Natural killer cell (primary cell): ENCODE measurements at regions not wholly inside any gene's neighbourhood (a gene's known extent, or its start where the extent isn't known, plus 50 kb on each side); places are given as distances from the start of the nearest gene placed in this dataset.

ENCODE experiments used
- ATAC-seq, 3 donors: fragments of 150-1000 bp in 2 of 3; fragments of 200-7000 bp in 1 of 3; cut with Tn5 transposase; 1 replicate in 1 of 3; 2 replicates in 2 of 3; pipeline ENCODE4 v1.10.0; 2021; ENCODE audit warnings: mild to moderate bottlenecking in 2 of 3, moderate library complexity in 2 of 3
- DNase-seq, 2 donors: peaks; one replicate each; pipeline versions ENCODE4 v3.0.0 to v3.0.0-alpha.2; 2013 to 2021; ENCODE audit warnings: mixed read lengths in 1 of 2
- H3K27ac ChIP-seq: one replicate; pipeline ENCODE4 v1.5.1; 2013; ENCODE audit warnings: mild to moderate bottlenecking, low read length
- H3K27me3 ChIP-seq: one replicate; pipeline ENCODE4 v1.6.1; 2013; ENCODE audit warnings: low read length; ENCODE audit not compliant: control insufficient read depth, insufficient read depth
- H3K36me3 ChIP-seq: one replicate; pipeline ENCODE4 v1.6.1; 2013; ENCODE audit warnings: low read length; ENCODE audit not compliant: control insufficient read depth, insufficient read depth
- H3K4me1 ChIP-seq: one replicate; pipeline ENCODE4 v1.6.1; 2013; ENCODE audit warnings: low read length; ENCODE audit not compliant: control insufficient read depth, insufficient read depth
- H3K4me3 ChIP-seq: one replicate; pipeline ENCODE4 v1.5.1; 2013; ENCODE audit warnings: low read length
- H3K9me3 ChIP-seq: one replicate; pipeline ENCODE4 v1.6.1; 2013; ENCODE audit warnings: low read length; ENCODE audit not compliant: control insufficient read depth, insufficient read depth
- H3K27ac Mint-ChIP-seq, 2 donors: one replicate each; pipeline ENCODE4 v1.8.0; 2022; ENCODE audit warnings: mild to moderate bottlenecking in 2 of 2, mixed read lengths in 2 of 2, moderate library complexity in 1 of 2
- H3K27me3 Mint-ChIP-seq, 2 donors: one replicate each; pipeline ENCODE4 v1.8.0; 2022; ENCODE audit warnings: low read depth in 2 of 2, mixed read lengths in 2 of 2
- H3K36me3 Mint-ChIP-seq: one replicate; pipeline ENCODE4 v1.8.0; 2022; ENCODE audit warnings: mixed read lengths
- H3K4me1 Mint-ChIP-seq, 2 donors: one replicate each; pipeline ENCODE4 v1.8.0; 2022; ENCODE audit warnings: mixed read lengths in 2 of 2
- H3K4me3 Mint-ChIP-seq: one replicate; pipeline ENCODE4 v1.8.0; 2022; ENCODE audit warnings: mild to moderate bottlenecking, moderate library complexity, mixed read lengths
- H3K9me3 Mint-ChIP-seq, 2 donors: one replicate each; pipeline ENCODE4 v1.8.0; 2022; ENCODE audit warnings: mixed read lengths in 2 of 2
- CTCF ChIP-seq: fragments of 200-600 bp; IDR thresholded peaks from one replicate; pipeline ENCODE4 v1.8.0; 2022; ENCODE audit warnings: antibody characterized with exemption
- WGBS: methylation state at CpG from one replicate; pipeline ENCODE4 v1.1.7; 2013; ENCODE audit warnings: missing lambda C conversion rate; ENCODE audit not compliant: insufficient coverage; 5-methylcytosine and 5-hydroxymethylcytosine counted together
- intact Hi-C: fragments of 100-400 bp; cut with micrococcal nuclease; formaldehyde crosslinking; loops from one replicate; pipeline ENCODE4 v1.14.2; 2022

DNA sequence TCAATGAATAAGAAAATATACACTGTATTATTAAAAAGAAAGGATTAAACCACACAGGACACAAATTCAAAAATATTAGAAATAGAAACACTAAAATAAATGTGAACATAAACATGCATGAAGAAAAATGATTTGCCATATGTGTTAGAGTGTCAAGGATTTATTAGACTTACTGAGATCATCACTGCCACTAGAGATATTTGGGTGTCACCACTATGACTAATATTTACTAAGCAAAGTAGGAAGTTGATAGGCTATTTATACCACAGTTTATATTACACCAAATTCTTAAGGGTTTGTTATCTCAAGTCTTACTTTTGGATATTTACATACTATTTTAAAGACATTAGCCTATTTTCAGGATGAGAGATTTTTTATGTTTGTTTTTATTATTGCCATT lies 575.0 kb upstream of the SGO1 start:
- no peak for TF ChIP-seq CTCF
- intact Hi-C loops, result no loop called here
- no peak overlapping the region for H3K27ac ChIP-seq
- no peak overlapping the region for H3K4me3 ChIP-seq
- Mint-ChIP-seq H3K27ac (no peak overlapping the region), H3K4me1 (no peaks in the 10 kb centered on the region), H3K27me3 (no peaks in the 10 kb centered on the region), H3K36me3 (peaks cover 6% of the 10 kb centered on the region), H3K4me3 (no peak overlapping the region), H3K9me3 (peaks cover 23 to 24% of the 10 kb centered on the region in 2 donors)
- ATAC-seq (no peak), DNase-seq (no peak)
- no peaks in the 10 kb centered on the region for H3K27me3 ChIP-seq
- peaks cover 3% of the 10 kb centered on the region for H3K9me3 ChIP-seq
- no peaks in the 10 kb centered on the region for H3K36me3 ChIP-seq
- H3K4me1 ChIP-seq, result no peaks in the 10 kb centered on the region

DNA sequence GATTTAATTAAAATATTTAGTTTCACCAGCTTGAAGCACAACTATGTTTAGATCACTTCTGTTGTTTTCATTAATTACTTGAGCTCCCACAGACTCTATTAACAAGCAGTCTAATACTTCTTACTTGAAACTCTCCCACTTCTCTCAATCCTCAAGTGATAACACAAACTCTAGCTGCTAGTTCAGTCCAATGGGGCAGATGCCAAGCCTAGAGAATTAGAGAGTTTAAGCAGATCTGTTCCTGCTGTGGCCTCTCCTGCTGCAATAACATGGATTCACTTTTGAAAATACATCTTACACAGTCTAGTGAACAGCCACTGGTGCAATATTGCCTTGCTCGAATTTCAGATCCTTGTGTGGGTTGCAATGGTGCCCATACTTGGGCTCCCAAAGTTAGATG lies 566.4 kb upstream of the SGO1 start:
- peaks cover 35% of the 10 kb centered on the region for H3K36me3 Mint-ChIP-seq

GRCh38 chr3:20751296-20751695 lies 565.3 kb upstream of the SGO1 start:
- H3K4me1 Mint-ChIP-seq, result no peaks in the 10 kb centered on the region
- H3K9me3 ChIP-seq, result no peaks in the 10 kb centered on the region
- no peak overlapping the region for H3K4me3 ChIP-seq
- peaks cover 33% of the 10 kb centered on the region for H3K36me3 Mint-ChIP-seq
- no peaks in the 10 kb centered on the region for H3K36me3 ChIP-seq
- no peak for TF ChIP-seq CTCF
- intact Hi-C loops, result no loop called here
- H3K27me3 Mint-ChIP-seq, result no peaks in the 10 kb centered on the region
- H3K4me1 ChIP-seq, result no peaks in the 10 kb centered on the region
- peaks cover 21 to 41% of the 10 kb centered on the region in 2 donors for H3K9me3 Mint-ChIP-seq
- H3K27me3 ChIP-seq, result no peaks in the 10 kb centered on the region
- no peak overlapping the region for H3K4me3 Mint-ChIP-seq
- ATAC-seq (no peak), DNase-seq (no peak)
- no peak overlapping the region for H3K27ac Mint-ChIP-seq
- no peak overlapping the region for H3K27ac ChIP-seq
- WGBS, result 61% methylated on average over 4 of the region's 4 CpGs

More for the DNA sequence above, 566.4 kb upstream of the SGO1 start:
- H3K9me3 Mint-ChIP-seq, result peaks cover 23 to 41% of the 10 kb centered on the region in 2 donors
- no peak overlapping the region for H3K4me3 Mint-ChIP-seq
- Histone ChIP-seq H3K9me3 (no peaks in the 10 kb centered on the region), H3K36me3 (no peaks in the 10 kb centered on the region), H3K27me3 (no peaks in the 10 kb centered on the region), H3K4me3 (no peak overlapping the region), H3K27ac (no peak overlapping the region), H3K4me1 (no peaks in the 10 kb centered on the region)
- no peaks in the 10 kb centered on the region for H3K27me3 Mint-ChIP-seq
- WGBS, result 42% methylated on average over 1 of the region's 1 CpG
- H3K27ac Mint-ChIP-seq, result no peak overlapping the region
- no peaks in the 10 kb centered on the region for H3K4me1 Mint-ChIP-seq
- intact Hi-C loops, result no loop called here
- ATAC-seq, result no peak
- no peak for DNase-seq
- TF ChIP-seq CTCF, result no peak

GRCh38 chr3:20747741-20748140 lies 561.7 kb upstream of the SGO1 start:
- 44% methylated on average over 1 of the region's 1 CpG for WGBS
- intact Hi-C loops, result no loop called here
- no peaks in the 10 kb centered on the region for H3K27me3 Mint-ChIP-seq
- Histone ChIP-seq H3K4me1 (no peaks in the 10 kb centered on the region), H3K9me3 (peaks cover 2% of the 10 kb centered on the region), H3K27me3 (no peaks in the 10 kb centered on the region), H3K36me3 (no peaks in the 10 kb centered on the region), H3K4me3 (no peak overlapping the region), H3K27ac (no peak overlapping the region)
- no peaks in the 10 kb centered on the region for H3K4me1 Mint-ChIP-seq
- DNase-seq, result no peak
- TF ChIP-seq CTCF, result no peak
- H3K4me3 Mint-ChIP-seq, result no peak overlapping the region
- H3K36me3 Mint-ChIP-seq, result peaks cover 11% of the 10 kb centered on the region
- H3K27ac Mint-ChIP-seq, result no peak overlapping the region
- no peak for ATAC-seq
- H3K9me3 Mint-ChIP-seq, result peaks cover 12 to 22% of the 10 kb centered on the region in 2 donors
